Anterior cingulate cortex (tissue), 58 donors: ENCODE measurements at regions not wholly inside any gene's neighbourhood (a gene's known extent, or its start where the extent isn't known, plus 50 kb on each side); places are given as distances from the start of the nearest gene placed in this dataset.
"Not testable (repeated sequence)": the region's sequence is repeated elsewhere in the genome, so short reads cannot be mapped to it uniquely, and the experiment has no call there.

Experiments
- DNase-seq, 58 donors: peaks; one replicate each; lab custom pipeline; 2025; lab: John Stamatoyannopoulos, UW

DNA sequence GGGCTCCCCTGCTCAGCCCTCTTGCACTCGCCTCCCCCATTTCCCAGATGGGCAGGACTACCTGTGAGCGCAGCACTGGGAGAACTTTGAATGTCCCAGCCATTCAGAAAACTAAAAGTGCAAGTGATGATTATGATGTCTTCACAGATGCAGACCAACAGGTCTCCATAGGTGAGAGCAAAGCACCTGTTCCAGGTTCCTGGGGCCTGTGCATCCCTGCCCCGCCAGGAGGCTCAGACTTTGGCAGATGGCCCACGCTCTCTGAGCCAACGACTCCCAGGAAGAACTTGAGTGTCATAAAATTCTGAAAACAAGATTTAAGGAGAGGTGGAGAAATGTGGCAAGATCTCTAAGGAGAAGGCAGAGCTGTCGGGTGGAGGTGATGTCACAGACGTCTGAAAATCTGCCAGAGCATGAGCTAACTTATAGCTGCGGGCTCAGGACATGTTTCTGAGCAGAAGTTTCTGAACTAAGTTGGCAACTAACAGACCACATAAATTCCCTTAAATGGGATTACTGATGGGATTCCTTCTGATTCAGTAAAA, 110.8 kb upstream of the IGF1R start:
- DNase-seq: no peak

DNA sequence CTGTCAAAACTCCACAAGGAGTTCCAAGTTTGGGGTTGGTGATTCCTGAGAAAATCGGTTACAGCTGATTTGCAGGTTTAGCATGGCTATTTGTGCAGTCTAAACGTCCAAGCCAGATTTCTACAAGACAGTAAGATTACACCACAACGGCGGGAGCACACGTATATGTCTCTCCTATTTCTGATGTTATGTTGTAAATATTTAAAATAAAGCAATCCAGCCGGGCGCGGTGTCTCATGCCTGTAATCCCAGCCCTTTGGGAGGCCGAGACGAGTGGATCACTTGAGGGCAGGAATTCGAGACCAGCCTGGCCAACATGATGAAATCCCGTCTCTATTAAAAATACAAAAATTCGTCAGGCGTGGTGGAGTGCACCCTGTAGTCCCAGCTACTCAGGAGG, 106.8 kb upstream of the IGF1R start:
- no peak for DNase-seq

DNA sequence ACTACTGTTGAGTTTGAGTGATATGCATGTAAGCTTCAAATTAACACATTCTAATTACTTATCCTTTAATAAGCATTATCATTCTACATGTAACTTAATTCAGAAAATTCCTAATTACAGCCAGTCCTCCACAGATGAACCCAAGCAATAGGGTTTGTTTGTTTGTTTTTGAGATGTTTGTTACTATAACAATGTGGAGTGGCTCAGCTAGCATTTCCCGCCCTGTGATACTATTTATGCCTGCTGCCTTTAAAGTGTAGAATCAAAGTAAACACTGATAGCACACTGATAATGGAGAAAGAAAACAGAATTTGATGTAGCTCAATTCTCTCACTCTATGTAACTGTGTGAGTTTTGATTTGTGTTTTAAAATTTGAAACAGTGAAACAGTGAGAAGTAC, 105.1 kb upstream of the IGF1R start:
- DNase-seq: no peak

DNA sequence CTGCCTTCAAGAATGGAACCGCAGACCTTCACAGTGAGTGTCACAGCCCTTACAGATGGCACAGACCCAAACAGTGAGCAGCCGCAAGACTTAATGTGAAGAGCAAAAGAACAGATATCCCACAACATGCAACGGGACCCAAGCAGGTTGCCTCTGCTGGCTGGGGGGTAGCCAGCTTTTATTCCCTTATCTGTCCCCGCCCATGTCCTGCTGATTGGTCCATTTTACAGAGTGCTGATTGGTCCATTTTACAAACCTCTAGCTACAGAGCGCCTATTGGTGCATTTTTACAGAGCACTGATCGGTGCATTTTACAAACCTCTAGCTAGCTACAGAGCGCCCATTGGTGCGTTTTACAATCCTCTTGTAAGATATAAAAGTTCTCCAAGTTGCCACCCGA, 102.0 kb upstream of the IGF1R start:
- DNase-seq: no peak

DNA sequence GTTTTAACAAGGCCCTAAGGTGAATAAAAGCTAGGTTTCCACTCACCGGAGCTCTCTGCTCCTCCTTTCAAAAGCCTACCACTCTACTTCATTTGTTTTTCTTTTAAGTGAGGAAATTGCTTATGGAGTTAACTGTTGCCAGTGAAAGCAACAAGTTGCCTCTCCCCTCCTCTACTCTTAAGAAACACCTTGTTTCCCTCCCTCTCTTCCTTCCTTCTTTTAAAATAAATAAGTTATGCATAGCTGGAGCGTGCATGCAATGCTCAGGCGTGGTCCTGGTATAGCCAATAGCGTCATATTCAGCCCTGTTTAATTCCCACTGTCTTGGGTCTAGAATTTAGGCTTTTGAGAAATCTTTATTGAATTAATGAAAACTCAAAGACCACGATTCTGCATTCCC, 101.1 kb upstream of the IGF1R start:
- DNase-seq: no peak

DNA sequence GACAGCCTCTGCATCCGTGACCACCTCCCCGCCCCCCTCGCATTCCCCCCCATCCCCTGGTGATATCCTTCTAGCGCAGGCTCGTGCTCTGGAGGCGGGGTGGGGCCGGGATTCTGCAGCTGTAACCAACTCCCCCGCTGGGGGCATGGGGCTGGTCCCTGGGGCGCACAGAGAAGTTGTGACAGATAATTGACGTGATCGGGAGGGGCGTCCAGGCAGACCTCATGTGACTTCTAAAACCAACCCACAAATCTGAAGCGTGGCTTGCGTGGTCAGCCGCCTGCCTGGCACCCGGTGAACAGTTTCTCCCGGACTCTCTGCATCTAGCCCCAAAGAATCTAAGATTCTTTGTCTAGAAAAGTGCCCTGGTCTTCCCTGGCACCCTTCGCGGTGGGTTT, 100.6 kb upstream of the IGF1R start:
- DNase-seq: peak in 15 of 58 donors; percentile 22 to 72 (median 42)

DNA sequence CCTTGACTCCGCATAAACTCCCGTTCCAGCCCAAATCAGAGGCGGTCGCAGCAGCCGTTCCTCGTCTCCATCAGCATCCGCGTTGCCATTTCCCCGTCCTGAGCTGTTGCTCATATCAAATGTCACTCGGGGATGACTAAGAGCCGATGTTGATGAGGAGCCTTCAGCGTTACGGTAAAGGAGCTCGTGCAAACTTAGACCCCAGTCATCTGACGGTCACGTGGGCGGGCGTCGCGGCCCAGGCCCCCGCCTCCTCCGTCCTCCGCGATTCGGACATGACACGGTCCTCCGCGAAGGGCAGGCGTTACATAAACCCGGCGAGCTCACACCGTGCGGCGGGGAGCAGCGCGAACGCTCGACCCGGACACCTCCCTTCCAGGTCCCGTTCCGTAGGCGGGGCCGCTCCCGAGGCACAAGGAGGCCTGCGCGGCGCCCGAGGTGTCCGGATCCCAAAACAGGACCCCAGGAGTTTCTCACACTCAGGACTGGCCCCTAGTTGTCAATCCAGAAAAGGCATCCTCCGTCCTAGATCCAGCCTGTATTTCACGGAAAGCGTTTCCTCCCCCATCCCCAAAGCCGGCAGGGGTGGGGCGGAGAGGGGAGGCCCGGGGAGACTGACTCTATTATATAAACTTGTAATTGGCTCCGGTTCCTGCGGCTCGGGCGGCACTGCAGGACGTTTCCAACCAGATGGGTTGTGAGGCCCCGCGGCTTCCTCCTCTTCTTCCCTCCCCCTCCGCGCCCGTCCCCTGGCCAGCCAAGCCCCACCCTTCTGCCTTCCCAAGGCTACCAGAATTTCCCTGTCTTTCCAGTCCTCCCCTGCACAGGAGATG, 100.0 kb upstream of the IGF1R start:
- peak in 53 of 58 donors; percentile 10 to 91 (median 45) for DNase-seq

DNA sequence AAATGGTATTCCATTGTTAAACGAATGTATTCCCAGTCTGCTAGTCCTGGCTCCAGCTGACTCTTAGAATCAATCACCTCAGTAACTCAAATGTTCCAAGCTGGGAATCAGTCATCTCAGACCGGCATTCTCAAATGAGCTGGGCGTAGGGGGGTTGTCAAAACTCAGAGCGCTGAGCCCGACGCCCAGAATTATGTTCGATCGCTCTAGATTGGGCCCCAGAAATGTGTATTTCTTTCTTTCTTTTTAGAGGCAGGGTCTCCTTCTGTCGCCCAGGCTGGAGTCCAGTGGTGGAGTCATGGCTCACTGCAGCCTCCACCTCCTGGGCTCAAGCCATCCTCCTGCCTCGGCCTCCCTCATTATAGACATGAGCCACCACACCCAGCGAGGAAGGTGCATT, 99.3 kb upstream of the IGF1R start:
- DNase-seq: no peak

DNA sequence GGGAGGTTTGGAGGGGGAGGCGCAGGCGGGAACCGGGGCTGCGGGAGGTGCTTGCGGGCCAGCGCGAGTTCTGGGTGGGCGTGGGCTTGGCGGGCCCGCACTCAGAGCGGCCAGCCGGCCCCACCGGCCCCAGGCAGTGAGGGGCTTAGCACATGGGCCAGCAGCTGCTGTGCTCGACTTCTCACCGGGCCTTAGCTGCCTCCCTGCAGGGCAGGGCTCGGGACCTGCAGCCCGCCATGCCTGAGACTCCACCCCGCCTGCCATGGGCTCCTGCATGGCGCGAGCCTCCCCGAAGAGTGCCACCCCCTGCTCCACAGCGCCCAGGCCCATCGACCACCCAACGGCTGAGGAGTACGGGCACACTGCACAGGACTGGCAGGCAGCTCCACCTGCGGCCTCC, 98.6 kb upstream of the IGF1R start:
- DNase-seq: no peak

DNA sequence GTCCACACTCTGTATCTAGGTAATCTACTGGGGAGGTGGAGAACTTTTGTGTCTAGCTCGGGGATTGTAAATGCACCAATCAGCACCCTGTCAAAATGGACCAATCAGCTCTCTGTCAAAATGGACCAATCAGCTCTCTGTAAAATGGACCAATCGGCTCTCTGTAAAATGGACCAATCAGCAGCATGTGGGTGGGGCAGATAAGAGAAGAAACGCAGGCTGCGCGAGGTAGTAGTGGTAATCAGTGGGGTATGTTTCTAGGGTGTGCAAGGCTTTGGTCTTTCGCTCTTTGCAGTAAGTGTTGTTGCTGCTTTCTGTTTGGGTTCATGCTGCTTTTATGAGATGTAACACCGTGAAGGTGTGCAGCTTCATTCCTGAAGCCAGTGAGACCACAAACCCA, 98.0 kb upstream of the IGF1R start:
- DNase-seq: not testable (repeated sequence)

DNA sequence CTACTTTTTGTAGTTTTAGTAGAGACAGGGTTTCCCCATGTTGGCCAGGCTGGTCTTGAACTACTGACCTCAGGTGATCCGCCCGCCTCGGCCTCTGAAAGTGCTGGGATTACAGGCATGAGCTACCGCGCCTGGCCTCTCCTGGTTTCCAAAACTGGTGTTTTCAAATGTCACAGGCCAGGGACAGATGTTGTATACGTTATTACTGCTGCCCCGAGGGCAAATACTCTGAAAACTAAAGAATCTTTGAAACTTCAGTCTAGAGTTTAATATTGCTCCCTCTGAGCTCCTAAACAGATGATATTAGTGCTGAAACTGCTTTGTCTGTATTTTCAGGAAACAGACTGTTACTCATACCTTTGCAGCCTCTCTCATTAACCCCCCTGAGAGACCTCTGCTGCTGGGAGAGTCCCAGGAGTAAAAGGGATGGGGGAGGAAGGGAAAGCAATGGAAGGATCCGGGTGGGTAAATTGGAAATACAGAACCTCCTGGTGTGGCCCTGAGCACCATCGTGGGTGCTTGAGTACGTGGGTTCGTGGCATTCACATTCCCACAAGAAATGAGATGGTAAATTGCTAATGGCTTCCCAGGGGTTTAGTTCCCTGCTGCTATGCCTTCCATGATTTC, 96.3 kb upstream of the IGF1R start:
- no peak for DNase-seq

DNA sequence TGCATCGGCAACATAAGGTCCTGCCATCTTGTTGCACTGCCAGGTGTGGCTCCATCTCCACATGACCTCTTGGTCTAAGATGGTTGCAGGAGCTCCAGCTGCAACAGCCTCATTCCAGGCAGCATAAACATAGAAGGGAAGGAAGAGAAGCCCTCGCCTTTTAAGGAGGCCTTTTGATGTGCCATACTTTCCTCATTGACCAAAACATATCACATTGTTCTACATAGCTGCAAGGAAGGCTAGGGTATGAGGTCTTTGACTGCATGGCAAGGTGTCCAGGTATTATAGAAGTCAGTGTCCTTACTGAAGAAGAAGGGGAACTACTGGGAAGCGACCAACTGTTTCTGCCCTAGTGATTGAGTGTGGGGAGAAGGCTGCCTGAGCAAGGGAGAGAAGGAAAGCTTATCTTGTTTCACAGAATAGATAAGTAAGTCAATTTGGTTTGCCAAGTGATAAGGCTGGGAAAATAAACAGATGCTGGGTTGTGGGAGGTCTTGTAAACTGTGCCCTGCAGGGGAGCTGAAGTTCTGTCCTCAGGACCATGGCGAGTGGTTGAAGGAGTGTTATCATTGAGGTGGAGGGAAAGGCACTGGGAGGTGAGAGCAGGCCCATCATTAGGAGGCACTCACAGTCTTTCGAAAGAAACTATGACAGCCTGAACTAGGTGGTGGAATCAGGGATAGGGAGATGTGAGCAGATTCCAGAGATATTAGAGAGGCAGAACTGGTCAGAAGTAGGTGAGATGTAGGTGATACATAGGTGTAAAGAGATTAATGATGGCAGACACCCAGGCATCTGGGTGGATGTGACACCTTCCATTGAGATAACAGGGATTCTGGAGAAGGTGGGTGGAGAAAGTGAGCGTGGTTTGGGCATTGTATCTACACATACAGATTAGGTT, 93.8 kb upstream of the IGF1R start:
- no peak for DNase-seq

DNA sequence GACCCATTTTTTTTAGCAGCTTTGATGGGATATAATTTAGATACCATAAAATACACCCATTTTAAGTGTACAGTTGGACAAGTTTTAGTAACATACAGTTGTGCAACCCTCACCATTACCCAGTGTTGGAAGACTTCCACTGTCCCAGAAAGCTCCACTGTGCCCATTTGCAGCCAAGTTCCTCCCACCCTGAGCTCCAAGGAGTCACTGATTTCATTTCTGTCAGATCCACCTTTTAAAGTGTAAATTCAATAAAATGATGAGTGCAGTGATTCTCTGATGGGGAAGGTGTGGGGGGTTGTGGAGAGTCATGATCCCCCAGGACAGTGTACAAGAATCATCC, 93.2 kb upstream of the IGF1R start:
- no peak for DNase-seq

DNA sequence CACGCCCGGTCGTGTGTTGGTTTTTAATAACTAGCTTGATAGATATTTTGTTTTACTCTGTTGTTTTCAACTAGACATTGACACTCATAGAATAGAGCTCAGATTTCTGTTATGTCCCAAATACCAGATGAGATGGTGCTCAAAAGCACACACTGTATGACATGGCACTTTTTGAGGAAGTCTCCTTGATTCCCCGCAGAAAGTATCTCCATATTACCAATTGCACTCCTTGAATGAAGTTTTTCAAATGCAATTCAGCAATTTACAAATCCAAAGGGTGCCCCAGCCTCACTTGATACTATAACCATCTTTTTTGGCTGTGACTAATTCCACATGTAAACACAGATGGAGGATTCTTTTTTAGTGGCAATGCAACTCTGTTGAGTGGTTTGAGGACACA, 92.0 kb upstream of the IGF1R start:
- DNase-seq: no peak

DNA sequence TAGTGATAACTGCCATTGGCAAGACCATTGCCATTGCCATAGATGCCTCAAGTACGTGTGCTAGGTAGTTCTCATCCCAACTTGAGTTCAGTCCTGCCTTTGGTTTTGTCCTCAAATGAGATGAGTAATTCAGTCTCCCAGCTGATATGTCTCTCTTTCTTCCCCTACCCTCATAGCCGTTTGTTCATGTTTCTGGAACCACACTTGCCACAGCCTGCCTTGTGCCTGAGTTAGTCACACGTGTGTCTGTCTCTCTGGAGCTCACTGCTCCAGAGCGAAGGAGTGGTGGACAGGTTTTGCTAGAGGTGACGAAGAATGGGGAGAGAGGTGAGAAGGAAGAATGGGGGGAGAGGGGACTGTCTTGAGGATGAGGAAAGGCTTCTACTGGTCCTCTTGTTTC, 88.0 kb upstream of the IGF1R start:
- DNase-seq: no peak

DNA sequence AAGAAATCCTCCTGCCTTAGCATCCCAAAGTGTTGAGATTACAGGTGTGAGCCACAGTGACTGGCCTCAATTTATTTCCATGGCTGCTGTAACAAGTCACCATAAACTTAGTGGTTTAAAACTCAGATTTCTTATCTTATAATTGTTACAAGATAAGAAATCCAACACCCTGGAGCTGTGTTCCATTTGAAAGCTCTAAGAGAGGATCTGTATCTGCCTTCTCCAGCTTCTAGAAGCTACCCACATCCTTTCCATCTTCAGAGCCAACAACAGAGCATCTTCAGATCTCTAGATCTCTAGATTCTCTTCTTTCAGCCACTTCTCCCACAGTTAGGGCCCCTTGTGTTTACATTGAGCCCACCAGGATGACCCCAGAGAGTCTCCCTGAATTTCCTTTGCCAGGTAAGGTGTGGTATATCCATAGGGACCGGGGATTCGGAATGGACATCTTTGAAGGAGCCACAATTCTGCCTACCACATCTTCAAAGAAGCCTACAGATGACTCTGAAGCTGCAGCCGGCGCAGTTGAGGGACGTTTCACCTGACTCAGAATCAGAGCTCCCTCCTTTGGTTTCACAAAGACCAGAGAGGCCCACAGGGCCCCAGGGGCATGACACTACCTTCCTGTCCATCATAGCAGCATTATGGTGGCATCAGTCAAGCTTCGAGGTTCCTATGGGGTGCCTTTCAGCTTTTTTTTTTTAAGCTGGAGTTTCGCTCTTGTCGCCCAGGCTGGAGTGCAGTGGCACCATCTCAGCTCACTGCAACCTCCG, 87.0 kb upstream of the IGF1R start:
- DNase-seq: no peak

DNA sequence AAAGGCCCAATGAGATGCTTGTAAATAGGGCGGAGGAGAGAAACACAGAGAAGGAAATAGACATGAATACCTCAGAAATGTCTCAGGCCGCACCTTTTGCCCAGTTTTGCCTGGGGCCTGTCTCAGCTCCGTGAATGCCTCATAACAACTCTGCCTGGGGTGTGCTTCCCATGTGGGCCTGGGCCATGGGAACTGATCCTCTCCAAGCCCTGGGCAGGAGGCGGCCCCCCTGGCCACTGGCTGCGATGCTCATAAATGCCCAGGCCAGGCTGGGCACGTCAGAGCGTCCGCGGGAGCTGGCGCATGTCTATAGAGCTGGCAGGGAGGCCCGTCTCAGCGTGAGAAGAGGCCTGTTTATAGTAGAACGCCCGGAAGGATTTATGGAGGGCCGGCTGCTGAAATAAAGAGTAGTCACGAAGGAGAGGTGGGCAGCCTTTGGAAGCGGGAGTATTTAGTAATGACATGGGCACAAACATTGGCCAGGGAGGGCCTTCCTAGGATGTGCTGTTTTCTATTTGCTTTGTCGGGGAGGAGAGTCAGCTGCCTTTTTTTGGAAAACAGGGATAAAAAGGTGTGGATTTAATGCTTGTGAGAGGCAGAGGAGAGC, 85.9 kb upstream of the IGF1R start:
- DNase-seq: peak in 2 of 58 donors; percentile 4

DNA sequence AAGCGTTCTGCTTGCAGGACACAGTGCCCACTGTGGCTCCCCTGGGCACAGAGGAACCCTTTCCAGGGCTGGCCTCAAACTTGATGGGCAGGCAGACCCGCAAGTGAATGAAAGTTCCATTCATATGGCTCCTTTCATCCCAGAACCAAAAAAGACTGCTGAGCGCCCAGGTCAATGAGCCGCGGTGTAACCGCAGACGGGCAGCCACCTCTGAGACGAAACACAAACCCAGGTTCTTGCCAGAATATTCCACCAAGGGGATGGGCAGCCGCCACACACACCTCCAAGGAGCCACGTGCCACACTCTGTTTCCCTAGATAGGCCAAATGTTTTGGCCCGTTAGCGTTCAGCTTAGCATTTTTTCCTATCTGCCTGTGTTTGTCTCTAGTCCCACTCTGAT, 82.8 kb upstream of the IGF1R start:
- no peak for DNase-seq

DNA sequence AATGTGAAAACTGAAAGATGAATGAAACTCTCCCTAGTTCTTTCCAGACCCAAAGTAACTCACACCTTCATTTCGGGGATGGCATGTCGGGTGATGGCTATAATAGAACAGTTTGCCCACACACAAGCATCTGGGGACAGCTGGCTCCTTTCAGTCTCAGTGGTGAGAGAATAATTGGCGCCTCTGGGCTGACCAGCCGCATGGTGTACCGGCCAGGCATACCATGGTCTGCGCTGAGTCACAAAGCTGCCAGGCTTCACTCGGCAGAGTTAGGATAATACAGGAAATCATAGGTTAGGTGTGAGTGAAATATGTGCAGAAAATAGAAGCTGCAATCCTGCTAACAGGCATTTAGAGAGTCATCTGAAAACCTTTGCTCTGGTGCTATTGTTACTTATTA, 80.4 kb upstream of the IGF1R start:
- DNase-seq: no peak
